Activated CD8-positive, alpha-beta memory T cell treated with anti-CD3 and anti-CD28 coated beads, Interleukin-2, amount 10 ng/mL, durations not matched to agents 7 days and 5 days (primary cell): ENCODE measurements at regions not wholly inside any gene's neighbourhood (a gene's known extent, or its start where the extent isn't known, plus 50 kb on each side); places are given as distances from the start of the nearest gene placed in this dataset.
"Not testable (repeated sequence)": the region's sequence is repeated elsewhere in the genome, so short reads cannot be mapped to it uniquely, and the experiment has no call there.

Source experiments
- ATAC-seq: fragments of 150-1000 bp; cut with Tn5 transposase; one replicate; pipeline ENCODE4 v1.10.0; 2021; ENCODE audit warnings: moderate library complexity
- CTCF ChIA-PET: fragments of 350-600 bp; sonication (Branson Sonifier 250); formaldehyde crosslinking; loops from one replicate; lab custom pipeline; 2021; ENCODE audit warnings: antibody characterized with exemption; lab: Charles Lee
- DNase-seq: peaks from one replicate; pipeline ENCODE4 v3.0.0-alpha.2; 2020
- H3K27ac Mint-ChIP-seq: one replicate; pipeline ENCODE4 v1.8.0; 2021; ENCODE audit warnings: mild to moderate bottlenecking, mixed read lengths
- H3K27me3 Mint-ChIP-seq: one replicate; pipeline ENCODE4 v1.8.0; 2021; ENCODE audit warnings: mixed read lengths
- H3K36me3 Mint-ChIP-seq: one replicate; pipeline ENCODE4 v1.8.0; 2021; ENCODE audit warnings: mild to moderate bottlenecking, mixed read lengths
- H3K4me1 Mint-ChIP-seq: one replicate; pipeline ENCODE4 v1.8.0; 2021; ENCODE audit warnings: mixed read lengths
- H3K4me3 Mint-ChIP-seq: one replicate; pipeline ENCODE4 v1.8.0; 2021; ENCODE audit warnings: mild to moderate bottlenecking, moderate library complexity, mixed read lengths
- H3K9me3 Mint-ChIP-seq: one replicate; pipeline ENCODE4 v1.8.0; 2022; ENCODE audit warnings: low read depth, mixed read lengths

DNA sequence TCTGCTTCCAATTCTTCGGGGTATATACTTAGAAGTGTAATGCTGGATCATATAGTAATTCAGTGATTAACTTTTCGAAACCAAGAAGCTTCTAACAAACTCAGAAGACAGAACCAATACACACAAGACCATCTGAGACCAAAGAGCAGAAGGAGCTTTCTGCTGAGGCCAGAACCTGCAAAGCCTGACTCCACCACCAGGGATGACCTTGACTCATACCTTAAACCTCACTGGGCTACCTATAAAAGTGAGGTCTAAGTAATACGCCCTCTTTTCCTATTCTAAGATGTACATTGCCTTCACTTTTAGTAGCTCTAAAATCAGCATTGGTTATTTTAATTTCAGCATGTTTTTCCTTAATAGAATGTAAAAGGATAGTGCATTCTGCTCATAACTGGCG, 84.8 kb downstream of the FOXF2 start:
- no peak overlapping the region for H3K27ac Mint-ChIP-seq
- peaks cover 27% of the 10 kb centered on the region for H3K27me3 Mint-ChIP-seq
- H3K9me3 Mint-ChIP-seq, result peaks cover 5% of the 10 kb centered on the region
- no peaks in the 10 kb centered on the region for H3K4me1 Mint-ChIP-seq
- ATAC-seq, result no peak
- CTCF ChIA-PET, result no interaction called here
- no peaks in the 10 kb centered on the region for H3K36me3 Mint-ChIP-seq
- H3K4me3 Mint-ChIP-seq, result no peak overlapping the region
- DNase-seq, result no peak

DNA sequence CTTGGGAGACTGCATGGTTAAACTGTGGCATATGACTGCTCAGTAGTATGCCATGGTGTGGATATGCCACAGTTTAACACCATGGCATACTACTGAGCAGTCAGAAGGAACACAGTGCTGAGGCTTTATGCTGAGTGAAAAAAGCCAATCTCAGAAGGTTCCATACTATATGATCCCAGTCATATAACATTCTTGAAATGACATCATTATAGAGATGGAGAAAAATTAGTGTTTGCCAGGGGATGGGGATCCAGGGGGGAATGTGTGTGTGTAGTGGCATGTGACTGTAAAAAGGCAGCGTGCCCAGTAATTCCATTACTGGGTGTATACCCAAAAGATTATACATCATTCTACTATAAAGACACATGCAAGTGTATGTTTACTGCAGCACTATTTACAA, 85.8 kb downstream of the FOXF2 start:
- Mint-ChIP-seq H3K36me3 (no peaks in the 10 kb centered on the region), H3K9me3 (peaks cover 5% of the 10 kb centered on the region), H3K4me3 (no peak overlapping the region), H3K4me1 (no peaks in the 10 kb centered on the region), H3K27ac (no peak overlapping the region), H3K27me3 (peaks cover 30% of the 10 kb centered on the region)
- CTCF ChIA-PET, result no interaction called here
- ATAC-seq, result no peak
- no peak for DNase-seq

DNA sequence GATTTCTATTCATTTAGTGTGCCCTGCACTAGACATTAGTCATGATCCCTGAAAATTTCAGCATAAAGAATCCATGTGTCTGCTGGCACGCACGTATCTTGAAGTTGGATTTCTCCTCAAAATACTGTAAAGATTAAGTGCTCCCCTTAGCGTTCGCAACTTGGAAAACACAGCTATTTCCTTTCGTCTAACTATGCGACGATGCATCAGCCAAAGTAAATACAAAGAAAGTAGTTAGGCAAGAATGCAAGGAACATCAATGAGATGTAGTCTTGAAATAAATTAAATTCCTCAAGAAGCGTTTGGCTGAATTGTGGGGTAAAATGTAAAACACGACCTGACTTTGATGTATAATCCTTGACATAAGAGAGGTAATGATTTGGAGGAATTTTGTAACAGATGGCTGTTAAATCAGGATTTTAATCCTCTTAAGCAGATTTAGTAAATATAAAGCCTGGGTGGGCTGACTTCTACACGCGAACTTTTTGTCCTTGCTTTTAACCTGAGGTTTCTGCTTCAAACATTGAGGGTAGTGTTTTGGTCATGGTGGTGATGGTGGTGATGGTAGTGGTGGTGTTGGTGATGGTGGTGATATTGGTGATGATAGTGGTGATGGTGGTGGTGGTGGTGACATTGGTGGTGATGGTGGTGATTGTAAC, 88.2 kb downstream of the FOXF2 start:
- DNase-seq, result no peak
- CTCF ChIA-PET, result no interaction called here
- no peak for ATAC-seq
- H3K9me3 Mint-ChIP-seq, result peaks cover 5% of the 10 kb centered on the region
- H3K27ac Mint-ChIP-seq, result no peak overlapping the region
- H3K4me1 Mint-ChIP-seq, result no peaks in the 10 kb centered on the region
- H3K27me3 Mint-ChIP-seq, result peaks cover 27% of the 10 kb centered on the region
- H3K4me3 Mint-ChIP-seq, result no peak overlapping the region
- H3K36me3 Mint-ChIP-seq, result no peaks in the 10 kb centered on the region

DNA sequence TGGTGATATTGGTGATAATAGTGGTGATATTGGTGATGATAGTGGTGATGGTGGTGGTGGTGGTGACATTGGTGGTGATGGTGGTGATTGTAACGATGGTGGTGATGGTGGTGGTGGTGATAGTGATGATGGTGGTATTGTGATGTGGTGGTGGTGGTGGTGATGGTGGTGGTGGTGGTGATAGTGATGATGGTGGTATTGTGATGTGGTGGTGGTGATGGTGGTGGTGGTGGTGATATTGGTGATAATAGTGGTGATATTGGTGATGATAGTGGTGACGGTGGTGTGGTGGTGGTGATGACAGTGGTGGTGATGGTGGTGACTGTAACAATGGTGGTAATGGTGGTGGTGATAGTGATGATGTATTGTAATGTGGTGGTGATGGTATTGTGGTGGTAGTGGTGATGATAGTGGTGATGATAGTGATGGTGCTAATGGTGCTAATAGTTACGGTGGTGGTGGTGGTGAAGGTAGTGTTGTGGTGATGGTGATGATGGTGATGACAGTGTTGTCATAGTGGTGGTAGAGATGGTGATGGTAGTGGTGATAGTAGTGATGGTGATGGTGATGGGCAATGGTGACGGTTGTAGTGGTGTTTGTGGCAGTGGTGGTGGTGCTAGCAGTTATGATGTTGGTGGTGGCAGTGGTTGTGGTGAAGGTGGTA, 88.9 kb downstream of the FOXF2 start:
- H3K9me3 Mint-ChIP-seq, DNase-seq, CTCF ChIA-PET, H3K36me3 Mint-ChIP-seq, ATAC-seq, H3K4me1 Mint-ChIP-seq, H3K4me3 Mint-ChIP-seq, H3K27ac Mint-ChIP-seq: not testable (repeated sequence)
- peaks cover 23% of the 10 kb centered on the region for H3K27me3 Mint-ChIP-seq

DNA sequence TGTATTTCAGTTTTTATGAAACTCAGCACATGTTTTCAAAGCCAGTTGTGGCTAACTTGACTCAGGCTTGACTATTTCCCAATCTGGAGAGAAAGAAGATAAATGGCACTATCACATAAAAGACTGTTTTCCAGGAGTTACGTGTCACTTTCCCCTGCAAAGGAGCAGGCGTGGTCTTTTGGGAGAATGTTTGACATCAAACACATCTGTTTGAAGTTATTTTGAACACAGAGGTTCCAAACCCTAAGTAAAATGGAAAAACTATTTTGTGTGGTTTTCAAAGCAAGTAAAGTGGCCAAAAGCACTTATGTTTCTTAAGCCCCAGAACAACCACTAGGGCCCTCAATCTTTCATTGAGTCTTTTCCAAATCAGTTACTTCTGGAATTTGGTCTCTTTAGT, 89.7 kb downstream of the FOXF2 start:
- no peak overlapping the region for H3K4me3 Mint-ChIP-seq
- CTCF ChIA-PET, result no interaction called here
- no peak overlapping the region for H3K27ac Mint-ChIP-seq
- ATAC-seq, result no peak
- H3K27me3 Mint-ChIP-seq, result peaks cover 27% of the 10 kb centered on the region
- peaks cover 5% of the 10 kb centered on the region for H3K9me3 Mint-ChIP-seq
- no peak for DNase-seq
- H3K36me3 Mint-ChIP-seq, result no peaks in the 10 kb centered on the region
- H3K4me1 Mint-ChIP-seq, result no peaks in the 10 kb centered on the region

DNA sequence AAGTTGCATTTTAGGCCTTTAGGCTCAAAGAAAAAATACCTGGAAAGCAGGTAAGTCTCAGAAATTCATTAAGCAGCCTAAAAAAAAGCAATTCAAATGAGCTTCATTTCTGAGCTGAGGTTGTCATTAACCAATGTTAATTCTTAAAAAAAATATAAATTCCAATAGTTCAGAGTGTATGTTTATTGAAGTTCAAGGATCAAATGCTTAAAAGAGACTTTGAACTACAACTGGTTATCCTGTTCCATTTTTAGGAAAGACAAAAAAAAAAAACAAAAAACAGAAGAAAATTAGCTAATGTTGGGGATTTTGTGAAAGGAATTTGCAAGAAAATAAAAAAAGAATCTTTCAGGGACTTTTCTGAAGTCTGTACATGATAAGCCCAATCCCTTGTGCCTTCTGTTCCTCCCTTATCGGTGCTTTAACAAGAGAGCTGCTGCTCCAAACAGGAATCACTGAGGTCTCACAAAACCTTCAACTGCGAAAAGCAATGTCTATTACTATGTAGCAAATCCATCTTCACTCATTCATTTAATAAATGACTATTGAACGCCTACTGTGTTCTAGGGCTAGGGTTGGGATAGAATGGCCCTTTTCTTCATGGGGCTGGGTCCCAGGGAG, 90.3 kb downstream of the FOXF2 start:
- Mint-ChIP-seq H3K4me1 (no peaks in the 10 kb centered on the region), H3K27me3 (peaks cover 24% of the 10 kb centered on the region), H3K4me3 (no peak overlapping the region), H3K27ac (no peak overlapping the region), H3K36me3 (no peaks in the 10 kb centered on the region), H3K9me3 (peaks cover 5% of the 10 kb centered on the region)
- ATAC-seq (no peak), DNase-seq (no peak)
- CTCF ChIA-PET, result no interaction called here

DNA sequence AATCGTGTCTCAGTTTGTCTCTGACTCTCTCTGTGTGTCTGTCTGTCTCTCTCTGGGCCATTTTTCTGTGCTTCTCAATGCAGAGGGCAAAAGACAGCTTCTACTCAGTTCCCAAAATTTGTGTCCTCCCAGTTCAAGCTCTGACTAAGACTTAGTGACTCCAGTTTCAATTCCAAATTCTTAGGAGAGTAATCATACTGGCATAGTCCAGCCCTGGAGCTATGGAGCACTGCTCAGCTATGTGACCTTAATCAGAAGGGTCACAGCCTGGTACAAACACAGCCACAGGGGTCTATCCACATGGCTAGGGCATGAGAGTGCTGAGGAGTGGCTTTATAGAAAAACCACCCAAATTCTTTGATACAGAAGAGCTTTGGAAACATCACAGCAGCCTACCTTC, 91.9 kb downstream of the FOXF2 start:
- ATAC-seq (no peak), DNase-seq (no peak)
- Mint-ChIP-seq H3K4me1 (no peaks in the 10 kb centered on the region), H3K4me3 (no peak overlapping the region), H3K36me3 (no peaks in the 10 kb centered on the region), H3K9me3 (peaks cover 5% of the 10 kb centered on the region), H3K27ac (no peak overlapping the region), H3K27me3 (peaks cover 22% of the 10 kb centered on the region)
- CTCF ChIA-PET, result no interaction called here

DNA sequence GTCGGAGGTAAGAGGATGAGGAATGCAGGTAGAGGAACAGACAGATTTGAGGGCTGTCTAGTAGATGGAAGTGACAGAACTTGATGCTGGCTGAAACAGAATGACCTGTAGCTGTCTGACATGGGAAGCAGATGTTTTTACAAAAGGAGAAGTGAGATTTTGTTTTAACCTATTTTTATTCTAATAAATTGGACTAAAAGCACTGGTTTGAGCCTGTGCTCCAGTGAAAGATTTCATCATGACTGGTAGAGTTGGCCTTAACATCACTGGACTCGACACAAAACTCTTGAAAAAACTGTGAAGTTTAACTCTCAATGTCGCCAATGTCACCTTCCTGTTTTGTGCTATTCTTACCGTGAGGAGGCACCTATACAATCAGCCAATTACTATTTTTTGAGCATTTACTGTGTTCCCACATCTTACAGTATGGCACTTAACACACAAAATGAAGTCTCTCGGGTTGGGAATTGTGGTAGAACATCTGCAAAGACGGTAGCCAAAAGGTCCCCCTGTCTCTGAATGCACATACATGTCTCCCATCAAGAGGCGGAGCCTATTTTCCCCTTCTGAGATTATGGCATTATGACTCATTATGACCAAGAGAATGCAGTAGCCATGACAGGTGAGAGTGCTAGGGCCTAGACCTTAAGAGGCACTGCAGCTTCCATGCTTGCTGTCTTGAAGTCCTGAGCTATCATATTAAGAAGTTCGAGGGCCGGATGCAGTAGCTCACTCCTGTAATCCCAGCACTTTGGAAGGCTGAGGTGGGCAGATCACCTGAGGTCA, 93.2 kb downstream of the FOXF2 start:
- Mint-ChIP-seq H3K36me3 (no peaks in the 10 kb centered on the region), H3K4me1 (no peaks in the 10 kb centered on the region)

DNA sequence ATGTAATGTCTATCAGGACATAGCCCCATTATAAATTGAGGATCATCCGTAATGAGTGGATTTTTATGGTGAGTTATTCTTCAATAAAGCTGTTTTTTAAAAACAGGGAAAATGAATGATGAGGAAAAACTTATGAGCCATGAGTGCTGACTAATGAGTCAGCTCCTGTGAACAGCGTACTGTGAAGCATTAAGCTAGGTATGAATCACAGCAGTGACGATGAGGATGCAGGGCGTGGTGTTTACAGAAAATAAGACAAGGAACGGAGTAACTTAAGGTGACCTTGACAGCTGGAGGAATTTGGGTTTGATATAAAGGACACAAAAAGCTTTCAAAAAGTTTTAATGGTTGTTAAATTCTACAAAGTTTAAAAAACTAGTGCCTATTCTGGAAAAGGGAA, 96.3 kb downstream of the FOXF2 start:
- Mint-ChIP-seq H3K27me3 (peaks cover 13% of the 10 kb centered on the region), H3K36me3 (no peaks in the 10 kb centered on the region), H3K4me3 (no peak overlapping the region), H3K27ac (no peak overlapping the region), H3K9me3 (no peaks in the 10 kb centered on the region), H3K4me1 (no peaks in the 10 kb centered on the region)
- DNase-seq (no peak), ATAC-seq (no peak)
- CTCF ChIA-PET, result no interaction called here

More for the DNA sequence above, 93.2 kb downstream of the FOXF2 start:
- Mint-ChIP-seq H3K9me3 (peaks cover 5% of the 10 kb centered on the region), H3K27me3 (peaks cover 22% of the 10 kb centered on the region), H3K4me3 (no peak overlapping the region), H3K27ac (no peak overlapping the region)
- no peak for ATAC-seq
- CTCF ChIA-PET, result no interaction called here
- DNase-seq, result no peak

DNA sequence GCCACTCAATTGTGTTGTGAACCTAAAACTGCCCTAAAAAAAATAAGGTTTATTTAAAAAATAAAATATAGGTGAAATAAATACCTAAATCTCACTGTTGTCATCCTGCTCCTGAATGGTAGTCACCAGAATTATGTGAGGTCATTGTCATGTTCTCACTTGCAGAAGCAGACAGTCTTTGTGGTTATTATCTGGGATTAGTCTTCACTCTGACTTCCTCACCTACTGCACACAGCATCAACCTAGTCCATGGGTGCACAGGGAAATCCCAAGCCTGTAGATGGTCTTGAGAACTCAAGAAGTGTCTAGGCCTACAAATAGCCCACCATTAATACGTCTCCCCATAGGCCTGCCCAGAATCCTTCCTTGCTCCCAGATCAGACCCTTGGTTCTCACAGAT, 97.0 kb downstream of the FOXF2 start:
- Mint-ChIP-seq H3K9me3 (no peaks in the 10 kb centered on the region), H3K27me3 (peaks cover 13% of the 10 kb centered on the region), H3K4me1 (no peaks in the 10 kb centered on the region), H3K4me3 (no peak overlapping the region), H3K36me3 (no peaks in the 10 kb centered on the region), H3K27ac (no peak overlapping the region)
- CTCF ChIA-PET, result no interaction called here
- DNase-seq (no peak), ATAC-seq (no peak)

DNA sequence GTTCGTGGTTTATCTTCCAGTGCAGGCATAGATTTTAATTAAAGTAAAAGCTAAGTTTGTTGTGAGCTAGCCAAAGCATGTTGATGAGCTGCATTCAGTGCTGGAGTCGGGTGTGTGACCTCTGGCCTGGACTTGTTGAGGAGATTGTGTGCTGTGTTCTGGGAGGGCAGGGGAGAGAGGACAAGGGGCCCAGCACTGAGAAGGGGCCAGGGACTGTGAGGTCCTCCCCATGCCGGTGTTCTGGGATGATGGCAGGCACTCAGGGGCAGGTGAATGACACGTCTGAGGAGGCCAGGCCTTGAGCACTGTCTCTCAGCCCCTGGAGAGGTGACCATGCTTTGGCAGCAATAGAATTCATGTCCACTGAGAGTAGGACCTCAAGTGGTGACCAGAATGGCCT, 97.9 kb downstream of the FOXF2 start:
- ATAC-seq, result no peak
- DNase-seq, result no peak
- Mint-ChIP-seq H3K9me3 (no peaks in the 10 kb centered on the region), H3K36me3 (no peaks in the 10 kb centered on the region), H3K27ac (no peak overlapping the region), H3K4me3 (no peak overlapping the region), H3K4me1 (no peaks in the 10 kb centered on the region), H3K27me3 (peaks cover 6% of the 10 kb centered on the region)
- CTCF ChIA-PET, result no interaction called here

DNA sequence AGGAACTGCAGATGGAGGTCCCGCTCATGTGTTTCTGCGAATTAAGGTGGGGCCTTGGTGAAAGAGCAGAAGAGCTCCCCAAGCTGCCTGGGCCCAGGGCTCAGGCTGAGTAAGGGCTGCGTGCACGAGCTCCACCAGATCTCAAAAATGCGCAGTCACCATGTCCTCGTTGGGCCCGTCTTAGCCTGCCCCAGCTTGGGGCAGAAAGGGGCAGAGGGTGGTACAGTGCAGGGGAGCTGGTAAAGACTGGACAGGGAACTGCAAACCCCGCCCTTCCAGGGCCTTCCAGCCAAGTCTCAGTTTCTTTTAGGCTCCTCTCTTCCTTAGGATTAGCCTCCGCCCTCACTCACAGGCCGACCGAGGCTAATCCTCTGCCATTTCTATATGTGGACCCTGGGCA, 101.6 kb downstream of the FOXF2 start:
- CTCF ChIA-PET, result interaction anchor here (1.5 kb wide), 1 partner anchor 105 kb away, joined by 5 read pairs; no protein-coding TSS in a partner anchor

DNA sequence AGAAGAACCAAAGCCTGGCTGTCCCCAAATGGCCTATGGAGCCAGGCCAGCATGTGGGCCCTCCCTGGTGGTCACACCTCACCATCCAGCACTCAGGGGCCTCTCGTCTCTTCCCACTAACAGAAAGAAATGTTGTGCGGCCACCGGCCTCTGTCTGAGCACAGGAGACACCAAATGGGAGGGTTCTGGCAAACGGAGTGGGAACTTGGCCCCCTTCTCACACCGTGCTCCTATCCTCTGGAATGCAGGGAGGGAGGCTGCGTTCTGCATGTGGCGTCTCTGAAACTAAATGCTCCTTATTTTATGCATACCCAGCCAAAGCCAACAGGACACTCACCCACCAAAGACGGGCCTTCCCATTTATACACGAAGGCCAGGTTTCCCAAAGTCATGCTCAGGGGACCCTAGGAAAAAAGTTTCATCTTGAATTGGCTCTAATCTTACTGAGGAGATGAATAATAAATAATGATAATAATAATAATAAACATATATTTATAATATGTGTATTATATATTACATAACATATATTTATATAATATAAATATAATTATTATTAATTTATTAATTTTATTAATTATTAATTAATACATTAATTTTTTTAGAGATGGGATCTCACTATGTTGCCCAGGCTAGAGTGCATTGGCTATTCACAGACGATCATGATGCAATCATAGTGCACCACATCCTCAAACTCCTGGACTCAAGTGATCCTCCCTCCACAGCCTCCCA, 102.4 kb downstream of the FOXF2 start:
- no peaks in the 10 kb centered on the region for H3K36me3 Mint-ChIP-seq
- H3K4me3 Mint-ChIP-seq, result no peak overlapping the region
- ATAC-seq (no peak), DNase-seq (no peak)
- CTCF ChIA-PET, result no interaction called here
- H3K9me3 Mint-ChIP-seq, result no peaks in the 10 kb centered on the region
- H3K27ac Mint-ChIP-seq, result no peak overlapping the region
- H3K27me3 Mint-ChIP-seq, result no peaks in the 10 kb centered on the region
- no peaks in the 10 kb centered on the region for H3K4me1 Mint-ChIP-seq

More for the DNA sequence above, 101.6 kb downstream of the FOXF2 start:
- no peak for ATAC-seq
- no peak overlapping the region for H3K27ac Mint-ChIP-seq
- no peak for DNase-seq
- H3K27me3 Mint-ChIP-seq, result no peaks in the 10 kb centered on the region
- H3K9me3 Mint-ChIP-seq, result no peaks in the 10 kb centered on the region
- no peaks in the 10 kb centered on the region for H3K36me3 Mint-ChIP-seq
- no peak overlapping the region for H3K4me3 Mint-ChIP-seq
- H3K4me1 Mint-ChIP-seq, result no peaks in the 10 kb centered on the region
